HCT116 (cell line): ENCODE measurements at regions not wholly inside any gene's neighbourhood (a gene's known extent, or its start where the extent isn't known, plus 50 kb on each side); places are given as distances from the start of the nearest gene placed in this dataset.

ENCODE experiments used
- ATAC-seq: fragments of 200-7000 bp; cut with Tn5 transposase; 2 replicates; pipeline ENCODE4 v1.9.1; 2020; ENCODE audit warnings: mild to moderate bottlenecking, moderate library complexity
- BruUV-seq: library from RNA; stranded (reverse); fragments of 400-500 nt; replicated peaks from 2 replicates; lab custom pipeline; 2021; lab: Mats Ljungman, UMichigan
- CTCF ChIA-PET: fragments of 300-600 bp; sonication (Branson Sonifier 250); formaldehyde crosslinking; loops from one replicate; lab custom pipeline; 2021; ENCODE audit warnings: antibody characterized with exemption; lab: Charles Lee
- POLR2A ChIA-PET: fragments of 300-600, 350-600 bp; sonication (Branson Sonifier 250); formaldehyde crosslinking; loops from one replicate; lab custom pipeline; 2021; ENCODE audit warnings: antibody characterized with exemption; lab: Charles Lee
- RAD21 ChIA-PET, 2 experiments: fragments of 300-600 bp; sonication (Branson Sonifier 250); formaldehyde crosslinking; loops; one replicate each; lab custom pipeline; 2023; ENCODE audit warnings: low total read pairs in 2 of 2; ENCODE audit not compliant: uncharacterized antibody in 2 of 2, unreplicated experiment in 2 of 2, low non-redundant PET in 1 of 2; lab: Charles Lee
- DNase-seq: peaks from one replicate; pipeline ENCODE4 v3.0.0-alpha.2; 2010; ENCODE audit warnings: low read depth, low spot score
- H2AFZ ChIP-seq: fragments of 200-600 bp; shearing (Covaris generic), sonication (generic); 2 replicates; pipeline ENCODE4 v1.6.1; 2017; ENCODE audit warnings: low read depth, mixed run types, mixed read lengths, antibody characterized with exemption, low read length; ENCODE audit not compliant: poor library complexity, severe bottlenecking
- H3K27ac ChIP-seq: 2 replicates; pipeline ENCODE4 v1.5.1; 2012; ENCODE audit warnings: low read depth, low read length
- H3K27me3 ChIP-seq: fragments of 200-600 bp; sonication (generic); 2 replicates; pipeline ENCODE4 v1.6.1; 2016; ENCODE audit warnings: mixed run types, low read length, mixed read lengths; ENCODE audit not compliant: insufficient read depth
- H3K36me3 ChIP-seq, 2 experiments: fragments of 200-500 bp in 1 of 2; fragments of 200-600 bp in 1 of 2; sonication (Bioruptor generic) in 1 of 2; sonication (generic) in 1 of 2; 2 replicates each; pipeline versions ENCODE4 v1.5.1 to v1.6.1; 2014 to 2016; ENCODE audit warnings: low read length in 2 of 2, inconsistent platforms in 1 of 2, mixed read lengths in 1 of 2, mixed run types in 1 of 2; ENCODE audit not compliant: insufficient read depth in 2 of 2, control insufficient read depth in 1 of 2
- H3K4me1 ChIP-seq, 2 experiments: fragments of 200-600 bp in 1 of 2; sonication (generic) in 1 of 2; 2 replicates each; pipeline versions ENCODE4 v1.5.1 to v1.6.1; 2012 to 2017; ENCODE audit warnings: low read length in 2 of 2, inconsistent platforms in 1 of 2, mild to moderate bottlenecking in 1 of 2, mixed read lengths in 1 of 2, mixed run types in 1 of 2, moderate library complexity in 1 of 2; ENCODE audit not compliant: insufficient read depth in 2 of 2, control insufficient read depth in 1 of 2
- H3K4me2 ChIP-seq: fragments of 200-600 bp; sonication (generic); 2 replicates; pipeline ENCODE4 v1.6.1; 2017; ENCODE audit warnings: mixed run types, low read length, mixed read lengths
- H3K4me3 ChIP-seq, 2 experiments: fragments of 200-600 bp in 1 of 2; sonication (generic) in 1 of 2; replicated peaks in 1 of 2; 2 replicates each; pipeline ENCODE4 v1.5.1; 2011 to 2016; ENCODE audit warnings: low read length in 2 of 2, control low read depth in 1 of 2, low read depth in 1 of 2, mild to moderate bottlenecking in 1 of 2, mixed read lengths in 1 of 2, mixed run types in 1 of 2
- H3K79me2 ChIP-seq: fragments of 200-600 bp; sonication (generic); 2 replicates; pipeline ENCODE4 v1.6.1; 2017; ENCODE audit warnings: mild to moderate bottlenecking, mixed run types, low read length, moderate library complexity, mixed read lengths; ENCODE audit not compliant: insufficient read depth
- H3K9ac ChIP-seq: fragments of 200-600 bp; sonication (generic); 2 replicates; pipeline ENCODE4 v1.6.1; 2016; ENCODE audit warnings: low read length, mixed read lengths
- H3K9me2 ChIP-seq: fragments of 200-600 bp; sonication (generic), shearing (Covaris generic); 2 replicates; pipeline ENCODE4 v1.6.1; 2017; ENCODE audit warnings: mixed run types, mild to moderate bottlenecking, moderate library complexity; ENCODE audit not compliant: insufficient read depth
- H3K9me3 ChIP-seq, 2 experiments: fragments of 200-500 bp in 1 of 2; fragments of 200-600 bp in 1 of 2; sonication (Bioruptor generic) in 1 of 2; sonication (generic) in 1 of 2; 2 replicates each; pipeline ENCODE4 v1.6.1; 2014 to 2017; ENCODE audit warnings: low read length in 2 of 2, mixed read lengths in 2 of 2, inconsistent platforms in 1 of 2, low read depth in 1 of 2, mild to moderate bottlenecking in 1 of 2, mixed run types in 1 of 2, moderate library complexity in 1 of 2; ENCODE audit not compliant: control insufficient read depth in 1 of 2, insufficient read depth in 1 of 2
- H4K20me1 ChIP-seq: fragments of 200-600 bp; sonication (generic), shearing (Covaris generic); 2 replicates; pipeline ENCODE4 v1.6.1; 2017; ENCODE audit warnings: mixed run types, mild to moderate bottlenecking, moderate library complexity; ENCODE audit not compliant: insufficient read depth
- ATF3 ChIP-seq: IDR thresholded peaks from 2 replicates; pipeline ENCODE4 v1.6.1; 2012
- CEBPB ChIP-seq: IDR thresholded peaks from 2 replicates; pipeline ENCODE4 v1.6.1; 2012; ENCODE audit warnings: low read depth
- CTCF ChIP-seq, 3 experiments: fragments of 200-600 bp in 1 of 3; sonication (generic) in 1 of 3; IDR thresholded peaks in 2 of 3; conservative IDR thresholded peaks in 1 of 3; 2 replicates each; pipeline ENCODE4 v1.5.1; 2012 to 2017; ENCODE audit warnings: low read depth in 2 of 3, low read length in 2 of 3, antibody characterized with exemption in 1 of 3, borderline replicate concordance in 1 of 3, control low read depth in 1 of 3, mild to moderate bottlenecking in 1 of 3, mixed read lengths in 1 of 3, mixed run types in 1 of 3, moderate library complexity in 1 of 3; ENCODE audit not compliant: insufficient read depth in 1 of 3
- EZH2 ChIP-seq: fragments of 200-600 bp; sonication (generic); IDR thresholded peaks from 2 replicates; pipeline ENCODE4 v1.6.1; 2017; ENCODE audit warnings: antibody characterized with exemption, mixed run types
- FOSL1 ChIP-seq: IDR thresholded peaks from 2 replicates; pipeline ENCODE4 v1.6.1; 2012; ENCODE audit warnings: low read depth
- SP1 ChIP-seq: IDR thresholded peaks from 2 replicates; pipeline ENCODE4 v1.6.1; 2012; ENCODE audit warnings: low read depth
- SRF ChIP-seq: IDR thresholded peaks from 2 replicates; pipeline ENCODE4 v1.6.1; 2012; ENCODE audit warnings: low read depth
- ZFX ChIP-seq: fragments of 450-650 bp; IDR thresholded peaks from 2 replicates; pipeline ENCODE4 v1.6.1; 2017
- intact Hi-C: fragments of 100-400 bp; cut with micrococcal nuclease; formaldehyde crosslinking; loops from 2 replicates; pipeline ENCODE4 v1.10.0; 2022

GRCh38 chr15:38992506-38992905, 427.9 kb upstream of the RASGRP1 start (continued):
- TF ChIP-seq EZH2 (no peak), ATF3 (no peak), CEBPB (no peak), CTCF (IDR thresholded peaks at IDR 0.05 in 2 of 3, conservative IDR thresholded peaks at IDR 0.05 in 1 of 3; ENCODE audit: borderline replicate concordance in 1 of 3, insufficient read depth in 1 of 3, low read depth in 2 of 3, low read length in 2 of 3) (no peak)

GRCh38 chr15:38992930-38993329, 428.3 kb upstream of the RASGRP1 start:
- Histone ChIP-seq H3K4me3 (no peak overlapping the region), H2AFZ (no peak overlapping the region), H3K9me2 (no peaks in the 10 kb centered on the region), H3K4me1 (no peaks in the 10 kb centered on the region), H3K27me3 (no peaks in the 10 kb centered on the region), H3K79me2 (no peaks in the 10 kb centered on the region), H3K9me3 (no peaks in the 10 kb centered on the region), H3K36me3 (no peaks in the 10 kb centered on the region), H3K9ac (no peak overlapping the region), H4K20me1 (no peaks in the 10 kb centered on the region), H3K4me2 (no peak overlapping the region), H3K27ac (no peak overlapping the region)
- no TSS peak for BruUV-seq
- TF ChIP-seq SP1, result no peak
- RAD21 ChIA-PET, result no interaction called here
- no peak for ATAC-seq
- CTCF ChIA-PET, result no interaction called here
- POLR2A ChIA-PET, result no interaction called here
- intact Hi-C loops, result no loop called here
- no peak for DNase-seq

GRCh38 chr15:38994310-38994709, 429.7 kb upstream of the RASGRP1 start:
- Histone ChIP-seq H4K20me1 (no peaks in the 10 kb centered on the region), H3K9ac (no peak overlapping the region), H2AFZ (no peak overlapping the region), H3K36me3 (no peaks in the 10 kb centered on the region), H3K27ac (no peak overlapping the region), H3K4me1 (no peaks in the 10 kb centered on the region), H3K9me3 (no peaks in the 10 kb centered on the region), H3K4me2 (no peak overlapping the region), H3K4me3 (no peak overlapping the region), H3K79me2 (no peaks in the 10 kb centered on the region), H3K27me3 (no peaks in the 10 kb centered on the region), H3K9me2 (no peaks in the 10 kb centered on the region)
- no TSS peak for BruUV-seq
- intact Hi-C loops, result no loop called here
- POLR2A ChIA-PET, result no interaction called here
- DNase-seq (no peak), ATAC-seq (no peak)
- RAD21 ChIA-PET, result no interaction called here
- CTCF ChIA-PET, result no interaction called here
- TF ChIP-seq CTCF (IDR thresholded peaks at IDR 0.05 in 2 of 3, conservative IDR thresholded peaks at IDR 0.05 in 1 of 3; ENCODE audit: borderline replicate concordance in 1 of 3, insufficient read depth in 1 of 3, low read depth in 2 of 3, low read length in 2 of 3) (no peak), SRF (no peak), ZFX (no peak), ATF3 (no peak), FOSL1 (no peak)
